ENCODE measurements at regions not wholly inside any gene's neighbourhood (a gene's known extent, or its start where the extent isn't known, plus 50 kb on each side); places are given as distances from the start of the nearest gene placed in this dataset.

DNA sequence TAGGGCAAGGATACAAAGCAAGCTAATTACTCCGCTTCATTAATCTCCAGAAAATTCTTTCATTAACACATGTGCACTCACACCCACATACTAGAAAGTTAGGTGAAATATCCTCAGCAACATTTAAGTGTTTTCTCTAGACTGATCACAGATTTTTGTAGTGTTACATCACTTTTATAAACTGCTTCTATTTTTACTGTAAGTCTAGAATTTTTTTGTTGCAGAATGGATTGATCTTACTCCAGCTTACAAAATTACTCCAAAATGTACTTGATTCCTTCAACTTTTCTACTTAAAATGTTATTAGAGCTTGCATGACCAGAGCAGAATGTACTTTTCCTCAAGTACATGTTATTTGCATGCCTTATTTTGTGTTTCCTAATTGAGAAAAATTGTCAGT is 2325.2 kb downstream of the PCDH7 start:
- ChIA-PET POLR2A (no interaction called here), RAD21 (ENCODE audit: low non-redundant PET in 1 of 2, low total read pairs in 2 of 2, uncharacterized antibody in 2 of 2, unreplicated experiment in 2 of 2) (no interaction called here), CTCF (no interaction called here)
- Histone ChIP-seq H3K36me3 (ENCODE audit: control insufficient read depth in 1 of 2, insufficient read depth in 2 of 2, low read length in 2 of 2) (no peaks in the 10 kb centered on the region), H3K9me3 (ENCODE audit: control insufficient read depth in 1 of 2, insufficient read depth in 1 of 2, low read depth in 1 of 2, low read length in 2 of 2) (no peaks in the 10 kb centered on the region), H4K20me1 (ENCODE audit: insufficient read depth) (no peaks in the 10 kb centered on the region), H3K4me3 (replicated peaks in 1 of 2; ENCODE audit: low read depth in 1 of 2, low read length in 2 of 2) (no peak overlapping the region), H3K4me2 (ENCODE audit: low read length) (no peak overlapping the region), H3K9ac (ENCODE audit: low read length) (no peak overlapping the region), H3K9me2 (ENCODE audit: insufficient read depth) (no peaks in the 10 kb centered on the region), H3K27ac (ENCODE audit: low read depth, low read length) (no peak overlapping the region), H3K4me1 (ENCODE audit: control insufficient read depth in 1 of 2, insufficient read depth in 2 of 2, low read length in 2 of 2) (no peaks in the 10 kb centered on the region), H2AFZ (ENCODE audit: low read depth, low read length, poor library complexity, severe bottlenecking) (no peak overlapping the region), H3K27me3 (ENCODE audit: insufficient read depth, low read length) (no peaks in the 10 kb centered on the region), H3K79me2 (ENCODE audit: insufficient read depth, low read length) (no peaks in the 10 kb centered on the region)
- TF ChIP-seq SP1 (IDR thresholded peaks at IDR 0.05; ENCODE audit: low read depth), result no peak
- TF ChIP-seq JUND (IDR thresholded peaks at IDR 0.05), result no peak
- no peak for TF ChIP-seq POLR2A (IDR thresholded peaks at IDR 0.05; ENCODE audit: borderline replicate concordance, extremely low read depth, insufficient read depth, insufficient read length)
- no peak for TF ChIP-seq EGR1 (IDR thresholded peaks at IDR 0.05; ENCODE audit: low read depth)
- no peak for TF ChIP-seq SIN3A (IDR thresholded peaks at IDR 0.05; ENCODE audit: low read depth)
- no peak for TF ChIP-seq ZFX (IDR thresholded peaks at IDR 0.05)
- no peak for TF ChIP-seq FOSL1 (IDR thresholded peaks at IDR 0.05; ENCODE audit: low read depth)
- TF ChIP-seq, protein P1, sequence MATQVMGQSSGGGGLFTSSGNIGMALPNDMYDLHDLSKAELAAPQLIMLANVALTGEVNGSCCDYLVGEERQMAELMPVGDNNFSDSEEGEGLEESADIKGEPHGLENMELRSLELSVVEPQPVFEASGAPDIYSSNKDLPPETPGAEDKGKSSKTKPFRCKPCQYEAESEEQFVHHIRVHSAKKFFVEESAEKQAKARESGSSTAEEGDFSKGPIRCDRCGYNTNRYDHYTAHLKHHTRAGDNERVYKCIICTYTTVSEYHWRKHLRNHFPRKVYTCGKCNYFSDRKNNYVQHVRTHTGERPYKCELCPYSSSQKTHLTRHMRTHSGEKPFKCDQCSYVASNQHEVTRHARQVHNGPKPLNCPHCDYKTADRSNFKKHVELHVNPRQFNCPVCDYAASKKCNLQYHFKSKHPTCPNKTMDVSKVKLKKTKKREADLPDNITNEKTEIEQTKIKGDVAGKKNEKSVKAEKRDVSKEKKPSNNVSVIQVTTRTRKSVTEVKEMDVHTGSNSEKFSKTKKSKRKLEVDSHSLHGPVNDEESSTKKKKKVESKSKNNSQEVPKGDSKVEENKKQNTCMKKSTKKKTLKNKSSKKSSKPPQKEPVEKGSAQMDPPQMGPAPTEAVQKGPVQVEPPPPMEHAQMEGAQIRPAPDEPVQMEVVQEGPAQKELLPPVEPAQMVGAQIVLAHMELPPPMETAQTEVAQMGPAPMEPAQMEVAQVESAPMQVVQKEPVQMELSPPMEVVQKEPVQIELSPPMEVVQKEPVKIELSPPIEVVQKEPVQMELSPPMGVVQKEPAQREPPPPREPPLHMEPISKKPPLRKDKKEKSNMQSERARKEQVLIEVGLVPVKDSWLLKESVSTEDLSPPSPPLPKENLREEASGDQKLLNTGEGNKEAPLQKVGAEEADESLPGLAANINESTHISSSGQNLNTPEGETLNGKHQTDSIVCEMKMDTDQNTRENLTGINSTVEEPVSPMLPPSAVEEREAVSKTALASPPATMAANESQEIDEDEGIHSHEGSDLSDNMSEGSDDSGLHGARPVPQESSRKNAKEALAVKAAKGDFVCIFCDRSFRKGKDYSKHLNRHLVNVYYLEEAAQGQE (IDR thresholded peaks at IDR 0.05; ENCODE audit: low read depth), result no peak
- no peak for TF ChIP-seq CBX3 (IDR thresholded peaks at IDR 0.05; ENCODE audit: low read depth)
- no peak for TF ChIP-seq ELF1 (IDR thresholded peaks at IDR 0.05; ENCODE audit: borderline replicate concordance, low read depth)
- TF ChIP-seq POLR2AphosphoS5 (IDR thresholded peaks at IDR 0.05; ENCODE audit: low read depth, low read length), result no peak
- TF ChIP-seq EZH2phosphoT487 (IDR thresholded peaks at IDR 0.05; ENCODE audit: borderline replicate concordance), result no peak
- TF ChIP-seq CTCF (IDR thresholded peaks at IDR 0.05 in 2 of 3, conservative IDR thresholded peaks at IDR 0.05 in 1 of 3; ENCODE audit: borderline replicate concordance in 1 of 3, insufficient read depth in 1 of 3, low read depth in 2 of 3, low read length in 2 of 3), result no peak
- TF ChIP-seq, protein P2, sequence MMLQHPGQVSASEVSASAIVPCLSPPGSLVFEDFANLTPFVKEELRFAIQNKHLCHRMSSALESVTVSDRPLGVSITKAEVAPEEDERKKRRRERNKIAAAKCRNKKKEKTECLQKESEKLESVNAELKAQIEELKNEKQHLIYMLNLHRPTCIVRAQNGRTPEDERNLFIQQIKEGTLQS (IDR thresholded peaks at IDR 0.05), result no peak
- no peak for DNase-seq (ENCODE audit: low read depth, low spot score)
- BruUV-seq (replicated peaks), result no TSS peak
- ATAC-seq, result no peak
- intact Hi-C loops (cut with micrococcal nuclease), result no loop called here

Measured in HCT116 (cell line).